ENCODE measurements at regions not wholly inside any gene's neighbourhood (a gene's known extent, or its start where the extent isn't known, plus 50 kb on each side); places are given as distances from the start of the nearest gene placed in this dataset.

GRCh38 chr6:147078602-147079001 lies 125.6 kb upstream of the STXBP5 start:
- no peak for TF ChIP-seq CTCF (IDR thresholded peaks at IDR 0.05)
- TF ChIP-seq POLR2A (IDR thresholded peaks at IDR 0.05) = no peak

All from esophagus squamous epithelium (tissue), 4 donors.